ENCODE measurements at regions not wholly inside any gene's neighbourhood (a gene's known extent, or its start where the extent isn't known, plus 50 kb on each side); places are given as distances from the start of the nearest gene placed in this dataset.

GRCh38 chr5:39558541-39558940, 133.8 kb upstream of the DAB2 start:
- TF ChIP-seq BHLHE40 (IDR thresholded peaks at IDR 0.05; ENCODE audit: borderline replicate concordance) (no peak), FOXM1 (IDR thresholded peaks at IDR 0.05; ENCODE audit: borderline replicate concordance) (no peak), LEF1 (IDR thresholded peaks at IDR 0.05; ENCODE audit: borderline replicate concordance) (no peak), SP1 (IDR thresholded peaks at IDR 0.05) (no peak), FOXK2 (IDR thresholded peaks at IDR 0.05) (no peak), ARNT (IDR thresholded peaks at IDR 0.05) (no peak), ZNF384 (IDR thresholded peaks at IDR 0.05) (no peak), CTBP1 (IDR thresholded peaks at IDR 0.05; ENCODE audit: borderline replicate concordance) (no peak), NFRKB (IDR thresholded peaks at IDR 0.05) (no peak), PKNOX1 (IDR thresholded peaks at IDR 0.05) (no peak), TARDBP (IDR thresholded peaks at IDR 0.05) (no peak), HDGF (IDR thresholded peaks at IDR 0.05; ENCODE audit: borderline replicate concordance) (no peak), ELF4 (IDR thresholded peaks at IDR 0.05) (no peak), FOXA1 (IDR thresholded peaks at IDR 0.05) (no peak), L3MBTL2 (conservative IDR thresholded peaks at IDR 0.05) (no peak), SUZ12 (IDR thresholded peaks at IDR 0.05) (no peak)
- no peak for DNase-seq (ENCODE audit: extremely low spot score)
- CTCF ChIA-PET, result no interaction called here
- POLR2A ChIA-PET, result no interaction called here

- TF ChIP-seq L3MBTL2 (conservative IDR thresholded peaks at IDR 0.05), result no peak
- no peak for TF ChIP-seq BHLHE40 (IDR thresholded peaks at IDR 0.05; ENCODE audit: borderline replicate concordance)
- no peak for DNase-seq (ENCODE audit: extremely low spot score)
- CTCF ChIA-PET, result interaction anchor here (0.5 to 1.3 kb wide), 3 partner anchors 8 to 180 kb away, joined by 3 read pairs; no protein-coding TSS in a partner anchor
- POLR2A ChIA-PET, result no interaction called here
These were observed 131.0 kb upstream of the DAB2 start for GRCh38 chr5:39555788-39556187.

GRCh38 chr5:39547553-39548154, 122.9 kb upstream of the DAB2 start:
- ChIA-PET CTCF (interaction anchor here (0.8 to 2.6 kb wide), 9 partner anchors 8 to 330 kb away, joined by 3 to 31 read pairs (median 3); partner anchors contain the start of gene DAB2), POLR2A (interaction anchor here (0.6 to 1.8 kb wide), 2 partner anchors 123 to 770 kb away, joined by 3 to 8 read pairs; partner anchors contain the start of gene DAB2)
- no peak for TF ChIP-seq SP1 (IDR thresholded peaks at IDR 0.05)
- no peak for TF ChIP-seq TARDBP (IDR thresholded peaks at IDR 0.05)
- no peak for TF ChIP-seq LEF1 (IDR thresholded peaks at IDR 0.05; ENCODE audit: borderline replicate concordance)
- DNase-seq (ENCODE audit: extremely low spot score), result peak; percentile 42

- TF ChIP-seq BHLHE40 (IDR thresholded peaks at IDR 0.05; ENCODE audit: borderline replicate concordance) (no peak), CTBP1 (IDR thresholded peaks at IDR 0.05; ENCODE audit: borderline replicate concordance) (no peak), PKNOX1 (IDR thresholded peaks at IDR 0.05) (no peak), ELF4 (IDR thresholded peaks at IDR 0.05) (no peak)
- ChIA-PET POLR2A (no interaction called here), CTCF (interaction anchor here (0.7 to 1.2 kb wide), 2 partner anchors 11 to 169 kb away, joined by 3 to 4 read pairs; no protein-coding TSS in a partner anchor)
- no peak for DNase-seq (ENCODE audit: extremely low spot score)
These were observed 120.2 kb upstream of the DAB2 start for GRCh38 chr5:39544941-39545340.

- ChIA-PET CTCF (interaction anchor here (0.5 to 1.8 kb wide), 2 partner anchors 167 to 779 kb away, joined by 3 to 8 read pairs; no protein-coding TSS in a partner anchor), POLR2A (no interaction called here)
- no peak for DNase-seq (ENCODE audit: extremely low spot score)
- TF ChIP-seq ARNT (IDR thresholded peaks at IDR 0.05) (no peak), NFRKB (IDR thresholded peaks at IDR 0.05) (no peak), L3MBTL2 (conservative IDR thresholded peaks at IDR 0.05) (no peak), FOXM1 (IDR thresholded peaks at IDR 0.05; ENCODE audit: borderline replicate concordance) (no peak), CTBP1 (IDR thresholded peaks at IDR 0.05; ENCODE audit: borderline replicate concordance) (no peak), ELF4 (IDR thresholded peaks at IDR 0.05) (no peak), PKNOX1 (IDR thresholded peaks at IDR 0.05) (no peak), FOXK2 (IDR thresholded peaks at IDR 0.05) (no peak)
These were observed 118.6 kb upstream of the DAB2 start for GRCh38 chr5:39543335-39543734.

GRCh38 chr5:39542511-39543285, 117.9 kb upstream of the DAB2 start:
- no peak for DNase-seq (ENCODE audit: extremely low spot score)
- CTCF ChIA-PET, result interaction anchor here (0.7 to 1.8 kb wide), 3 partner anchors 83 to 303 kb away, joined by 3 to 8 read pairs (median 3); no protein-coding TSS in a partner anchor
- POLR2A ChIA-PET, result no interaction called here
- TF ChIP-seq PKNOX1 (IDR thresholded peaks at IDR 0.05), result no peak
- no peak for TF ChIP-seq CTBP1 (IDR thresholded peaks at IDR 0.05; ENCODE audit: borderline replicate concordance)
